Omental fat pad (tissue), 3 donors: ENCODE measurements at regions not wholly inside any gene's neighbourhood (a gene's known extent, or its start where the extent isn't known, plus 50 kb on each side); places are given as distances from the start of the nearest gene placed in this dataset.
"Not testable (repeated sequence)": the region's sequence is repeated elsewhere in the genome, so short reads cannot be mapped to it uniquely, and the experiment has no call there.

Experiments used
- ATAC-seq: fragments of 150-250 bp; one replicate; pipeline ENCODE4 v1.9.1; 2016; ENCODE audit warnings: mild to moderate bottlenecking, moderate library complexity; ENCODE audit not compliant: low FRiP score
- DNase-seq: peaks from one replicate; pipeline ENCODE4 v3.0.0-alpha.2; 2019; ENCODE audit warnings: low spot score
- CTCF ChIP-seq, 3 donors: fragments of 450-650 bp; IDR thresholded peaks; one replicate each; pipeline ENCODE4 v1.5.1; 2016 to 2017; ENCODE audit warnings: antibody characterized with exemption in 3 of 3, mild to moderate bottlenecking in 3 of 3, moderate library complexity in 2 of 3

- not testable (repeated sequence) for DNase-seq, ATAC-seq
These were observed 172.6 kb upstream of the XIST start for GRCh38 chrX:74025145-74025544.

GRCh38 chrX:74023203-74023602 lies 170.7 kb upstream of the XIST start:
- DNase-seq (no peak), ATAC-seq (no peak)
- TF ChIP-seq CTCF (IDR thresholded peaks at IDR 0.05), result no peak

GRCh38 chrX:74018253-74018652 lies 165.7 kb upstream of the XIST start:
- ATAC-seq, result no peak
- DNase-seq, result no peak
- TF ChIP-seq CTCF (IDR thresholded peaks at IDR 0.05), result no peak

GRCh38 chrX:74015379-74016019 lies 163.0 kb upstream of the XIST start:
- peak; percentile 54 for ATAC-seq
- peak; percentile 47 for DNase-seq
- TF ChIP-seq CTCF (IDR thresholded peaks at IDR 0.05), result peak in 1 of 3 donors; percentile 43

GRCh38 chrX:74009041-74009440 lies 156.5 kb upstream of the XIST start:
- no peak for DNase-seq
- ATAC-seq, result no peak
- no peak for TF ChIP-seq CTCF (IDR thresholded peaks at IDR 0.05)

- no peak for DNase-seq
- TF ChIP-seq CTCF (IDR thresholded peaks at IDR 0.05), result no peak
- no peak for ATAC-seq
These were observed 139.5 kb upstream of the XIST start for GRCh38 chrX:73992019-73992418.

GRCh38 chrX:73987166-73987565 lies 134.7 kb upstream of the XIST start:
- ATAC-seq, result no peak
- DNase-seq, result no peak
- no peak for TF ChIP-seq CTCF (IDR thresholded peaks at IDR 0.05)
